SK-N-MC (cell line): ENCODE measurements at regions not wholly inside any gene's neighbourhood (a gene's known extent, or its start where the extent isn't known, plus 50 kb on each side); places are given as distances from the start of the nearest gene placed in this dataset.

Experiments used
- EZH2 ChIP-seq: fragments of 200-600 bp; sonication (generic); IDR thresholded peaks from one replicate; pipeline ENCODE4 v1.6.1; 2017; ENCODE audit warnings: antibody characterized with exemption
- FOXP2 ChIP-seq: optimal IDR thresholded peaks from 2 replicates; pipeline ENCODE3; 2011; ENCODE audit warnings: mild to moderate bottlenecking, moderate library complexity; ENCODE audit not compliant: insufficient read depth; ENCODE audit errors: extremely low read length, control extremely low read depth
- POLR2AphosphoS5 ChIP-seq: IDR thresholded peaks from 2 replicates; pipeline ENCODE4 v1.6.1; 2012; ENCODE audit warnings: mild to moderate bottlenecking, low read depth, low read length, borderline replicate concordance

- TF ChIP-seq EZH2, result no peak
- no peak for TF ChIP-seq POLR2AphosphoS5
- no peak for TF ChIP-seq FOXP2
These were observed 469.3 kb downstream of the LTN1 start for GRCh38 chr21:28523367-28523766.
